Lower leg skin (tissue), 4 donors: ENCODE measurements at regions not wholly inside any gene's neighbourhood (a gene's known extent, or its start where the extent isn't known, plus 50 kb on each side); places are given as distances from the start of the nearest gene placed in this dataset.
A peak's percentile ranks its signal among the peaks of the same experiment; 100 is the strongest.

Experiments
- DNase-seq, 2 donors: peaks; one replicate each; pipeline ENCODE4 v3.0.0-alpha.2; 2019; ENCODE audit warnings: low spot score in 2 of 2
- H3K4me3 ChIP-seq: fragments of 200-600 bp; sonication (generic); 2 replicates; pipeline ENCODE4 v1.5.1; 2017; ENCODE audit warnings: mild to moderate bottlenecking, low read depth; ENCODE audit not compliant: poor library complexity, severe bottlenecking
- CTCF ChIP-seq, 3 donors: fragments of 450-650 bp; IDR thresholded peaks; one replicate each; pipeline ENCODE4 v1.5.1; 2016; ENCODE audit warnings: antibody characterized with exemption in 3 of 3, mild to moderate bottlenecking in 3 of 3, moderate library complexity in 2 of 3
- POLR2A ChIP-seq, 2 donors: fragments of 450-650 bp; IDR thresholded peaks; one replicate each; pipeline ENCODE4 v1.6.1; 2016 to 2017; ENCODE audit warnings: antibody characterized with exemption in 2 of 2, mild to moderate bottlenecking in 1 of 2, moderate library complexity in 1 of 2
- WGBS, 2 donors: methylation state at CpG; one replicate each; pipeline ENCODE4 v1.1.5; 2018; 5-methylcytosine and 5-hydroxymethylcytosine counted together
- intact Hi-C: fragments of 100-400 bp; cut with DNase I; formaldehyde crosslinking; loops from one replicate; pipeline ENCODE4 v1.15.0; 2023; ENCODE audit warnings: low total_unique reads

- intact Hi-C loops: no loop called here
- 59 to 65% methylated on average over 3 of the region's 3 CpGs for WGBS, 2 donors
- TF ChIP-seq CTCF (IDR thresholded peaks at IDR 0.05) (no peak), POLR2A (IDR thresholded peaks at IDR 0.05) (no peak)
- DNase-seq: peak in 1 of 2 donors; percentile 30
- no peak overlapping the region for H3K4me3 ChIP-seq
Observed at GRCh38 chr5:74164725-74165235, 475.7 kb downstream of the ENC1 start.

- no peak for TF ChIP-seq CTCF (IDR thresholded peaks at IDR 0.05)
- TF ChIP-seq POLR2A (IDR thresholded peaks at IDR 0.05): no peak
- no peak overlapping the region for H3K4me3 ChIP-seq
- intact Hi-C loops: no loop called here
- no peak for DNase-seq
- 57 to 68% methylated on average over 2 of the region's 2 CpGs for WGBS, 2 donors
Observed at GRCh38 chr5:74162524-74162923, 478.0 kb downstream of the ENC1 start.

- intact Hi-C loops: no loop called here
- no peak for DNase-seq
- no peak for TF ChIP-seq CTCF (IDR thresholded peaks at IDR 0.05)
- H3K4me3 ChIP-seq: no peak overlapping the region
- WGBS, 2 donors: 86 to 100% methylated on average over 1 of the region's 1 CpG
Observed at GRCh38 chr5:74161170-74161569, 479.4 kb downstream of the ENC1 start.

- intact Hi-C loops: no loop called here
- 87 to 88% methylated on average over 3 of the region's 3 CpGs for WGBS, 2 donors
- TF ChIP-seq CTCF (IDR thresholded peaks at IDR 0.05) (no peak), POLR2A (IDR thresholded peaks at IDR 0.05) (no peak)
- DNase-seq: no peak
- H3K4me3 ChIP-seq: no peak overlapping the region
Observed at GRCh38 chr5:74156728-74157383, 483.7 kb downstream of the ENC1 start.

GRCh38 chr5:74155501-74155900, 485.0 kb downstream of the ENC1 start:
- no peak overlapping the region for H3K4me3 ChIP-seq
- DNase-seq: no peak
- intact Hi-C loops: no loop called here
- TF ChIP-seq CTCF (IDR thresholded peaks at IDR 0.05): no peak
- TF ChIP-seq POLR2A (IDR thresholded peaks at IDR 0.05): no peak
- WGBS, 2 donors: 62 to 67% methylated on average over 1 of the region's 1 CpG

GRCh38 chr5:74154526-74154925, 486.0 kb downstream of the ENC1 start:
- no peak overlapping the region for H3K4me3 ChIP-seq
- no peak for TF ChIP-seq POLR2A (IDR thresholded peaks at IDR 0.05)
- TF ChIP-seq CTCF (IDR thresholded peaks at IDR 0.05): no peak
- no peak for DNase-seq
- intact Hi-C loops: no loop called here
- 65 to 96% methylated on average over 3 of the region's 3 CpGs for WGBS, 2 donors
